ENCODE measurements at regions not wholly inside any gene's neighbourhood (a gene's known extent, or its start where the extent isn't known, plus 50 kb on each side); places are given as distances from the start of the nearest gene placed in this dataset.
"Not testable (repeated sequence)": the region's sequence is repeated elsewhere in the genome, so short reads cannot be mapped to it uniquely, and the experiment has no call there.

DNA sequence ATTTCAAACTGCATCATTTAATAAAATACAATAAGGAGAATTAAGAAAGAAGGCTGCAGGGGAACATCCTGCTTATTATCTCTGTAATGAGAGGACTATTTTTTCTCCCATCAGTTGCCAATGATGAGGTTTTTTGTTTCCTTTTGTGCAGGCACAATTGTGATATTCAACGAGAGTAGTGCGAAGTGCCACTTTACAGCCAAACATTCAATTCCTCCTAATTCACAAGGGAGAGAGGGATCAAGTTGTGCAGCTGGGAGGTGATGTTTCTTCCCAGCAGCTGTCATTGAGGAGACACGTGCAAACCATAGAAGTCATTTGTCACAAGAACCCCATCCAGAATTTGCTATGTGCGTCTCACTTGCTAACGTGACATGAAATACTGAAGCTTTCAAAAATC lies 81.6 kb upstream of the ICA1 start:
- Mint-ChIP-seq H3K36me3 (peaks cover 46% of the 10 kb centered on the region), H3K4me1 (peaks cover 3% of the 10 kb centered on the region; the same call in 1 of the 2 replicates), H3K27ac (no peak overlapping the region), H3K9me3 (peaks cover 31% of the 10 kb centered on the region), H3K4me3 (no peak overlapping the region), H3K27me3 (ENCODE audit: low read depth) (no peaks in the 10 kb centered on the region; the same call in 1 of the 2 replicates)
- no peak for TF ChIP-seq ZNF121 (CRISPR knock-in tag; IDR thresholded peaks at IDR 0.05)
- TF ChIP-seq CREM (CRISPR knock-in tag; IDR thresholded peaks at IDR 0.05), result no peak
- no peak for TF ChIP-seq ZNF219 (CRISPR knock-in tag; IDR thresholded peaks at IDR 0.05; ENCODE audit: borderline replicate concordance)
- no peak for TF ChIP-seq TP53 (CRISPR knock-in tag; IDR thresholded peaks at IDR 0.05)
- no peak for TF ChIP-seq NR2C2 (CRISPR knock-in tag; IDR thresholded peaks at IDR 0.05)
- no peak for TF ChIP-seq MYBL2 (CRISPR knock-in tag; IDR thresholded peaks at IDR 0.05)
- TF ChIP-seq, protein P1, sequence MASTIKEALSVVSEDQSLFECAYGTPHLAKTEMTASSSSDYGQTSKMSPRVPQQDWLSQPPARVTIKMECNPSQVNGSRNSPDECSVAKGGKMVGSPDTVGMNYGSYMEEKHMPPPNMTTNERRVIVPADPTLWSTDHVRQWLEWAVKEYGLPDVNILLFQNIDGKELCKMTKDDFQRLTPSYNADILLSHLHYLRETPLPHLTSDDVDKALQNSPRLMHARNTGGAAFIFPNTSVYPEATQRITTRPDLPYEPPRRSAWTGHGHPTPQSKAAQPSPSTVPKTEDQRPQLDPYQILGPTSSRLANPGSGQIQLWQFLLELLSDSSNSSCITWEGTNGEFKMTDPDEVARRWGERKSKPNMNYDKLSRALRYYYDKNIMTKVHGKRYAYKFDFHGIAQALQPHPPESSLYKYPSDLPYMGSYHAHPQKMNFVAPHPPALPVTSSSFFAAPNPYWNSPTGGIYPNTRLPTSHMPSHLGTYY (CRISPR knock-in tag; IDR thresholded peaks at IDR 0.05), result no peak
- TF ChIP-seq OVOL2 (CRISPR knock-in tag; IDR thresholded peaks at IDR 0.05; ENCODE audit: borderline replicate concordance), result no peak
- no peak for TF ChIP-seq NFATC4 (CRISPR knock-in tag; IDR thresholded peaks at IDR 0.05)
- no peak for TF ChIP-seq SOX15 (CRISPR knock-in tag; IDR thresholded peaks at IDR 0.05)
- ATAC-seq (no peak), DNase-seq (ENCODE audit: low spot score) (no peak)
- ChIA-PET POLR2A (no interaction called here), CTCF (no interaction called here)

DNA sequence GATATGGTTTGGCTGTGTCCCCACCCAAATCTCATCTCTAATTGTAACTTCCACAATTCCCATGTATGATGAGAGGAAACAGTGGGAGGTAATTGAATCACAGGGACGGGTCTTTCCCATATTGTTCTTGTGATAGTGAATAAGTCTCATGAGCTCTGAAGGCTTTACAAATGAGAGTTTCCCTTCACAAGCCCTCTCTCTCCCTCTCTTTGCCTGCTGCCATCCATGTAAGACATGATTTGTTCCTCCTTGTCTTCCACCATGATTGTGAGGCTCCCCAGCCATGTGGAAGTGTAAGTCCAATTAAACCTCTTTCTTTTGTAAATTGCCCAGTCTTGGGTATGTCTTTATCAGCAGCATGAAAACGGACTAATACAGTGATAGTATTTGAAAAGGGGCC lies 85.4 kb upstream of the ICA1 start:
- Mint-ChIP-seq H3K9me3 (peaks cover 42% of the 10 kb centered on the region), H3K36me3 (peaks cover 46% of the 10 kb centered on the region)
- H3K4me3 Mint-ChIP-seq; POLR2A ChIA-PET; H3K27ac Mint-ChIP-seq; CTCF ChIA-PET; ATAC-seq; H3K27me3 Mint-ChIP-seq (ENCODE audit: low read depth); H3K4me1 Mint-ChIP-seq; DNase-seq (ENCODE audit: low spot score): not testable (repeated sequence)

DNA sequence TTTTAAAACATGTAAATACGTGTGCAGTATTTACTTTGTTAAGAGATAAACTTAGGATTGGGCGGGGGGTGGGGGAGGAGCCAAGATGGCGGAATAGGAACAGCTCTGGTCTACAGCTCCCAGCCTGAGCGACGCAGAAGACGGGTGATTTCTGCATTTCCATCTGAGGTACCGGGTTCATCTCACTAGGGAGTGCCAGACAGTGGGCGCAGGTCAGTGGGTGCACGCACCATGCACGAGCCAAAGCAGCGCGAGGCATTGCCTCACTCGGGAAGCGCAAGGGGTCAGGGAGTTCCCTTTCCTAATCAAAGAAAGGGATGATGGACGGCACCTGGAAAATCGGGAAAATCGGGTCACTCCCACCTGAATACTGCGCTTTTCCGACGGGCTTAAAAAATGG lies 81.8 kb upstream of the NXPH1 start:
- peaks cover 29% of the 10 kb centered on the region for H3K4me1 Mint-ChIP-seq
- peak overlapping the region; percentile 29 for H3K4me3 Mint-ChIP-seq
- H3K27ac Mint-ChIP-seq; ATAC-seq; POLR2A ChIA-PET; DNase-seq (ENCODE audit: low spot score); H3K27me3 Mint-ChIP-seq (ENCODE audit: low read depth); CTCF ChIA-PET: not testable (repeated sequence)
- peaks cover 55% of the 10 kb centered on the region for H3K9me3 Mint-ChIP-seq
- peaks cover 55% of the 10 kb centered on the region for H3K36me3 Mint-ChIP-seq

- Mint-ChIP-seq H3K36me3 (peaks cover 56% of the 10 kb centered on the region), H3K9me3 (peaks cover 49% of the 10 kb centered on the region), H3K27me3 (ENCODE audit: low read depth) (no peaks in the 10 kb centered on the region), H3K4me1 (peaks cover 44% of the 10 kb centered on the region), H3K4me3 (no peak overlapping the region), H3K27ac (no peak overlapping the region)
- ChIA-PET CTCF (no interaction called here), POLR2A (no interaction called here)
- DNase-seq (ENCODE audit: low spot score), result no peak
- TF ChIP-seq CBFB (CRISPR knock-in tag; IDR thresholded peaks at IDR 0.05; ENCODE audit: low read depth), result no peak
- TF ChIP-seq, protein P2, sequence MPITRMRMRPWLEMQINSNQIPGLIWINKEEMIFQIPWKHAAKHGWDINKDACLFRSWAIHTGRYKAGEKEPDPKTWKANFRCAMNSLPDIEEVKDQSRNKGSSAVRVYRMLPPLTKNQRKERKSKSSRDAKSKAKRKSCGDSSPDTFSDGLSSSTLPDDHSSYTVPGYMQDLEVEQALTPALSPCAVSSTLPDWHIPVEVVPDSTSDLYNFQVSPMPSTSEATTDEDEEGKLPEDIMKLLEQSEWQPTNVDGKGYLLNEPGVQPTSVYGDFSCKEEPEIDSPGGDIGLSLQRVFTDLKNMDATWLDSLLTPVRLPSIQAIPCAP (CRISPR knock-in tag; IDR thresholded peaks at IDR 0.05), result no peak
- no peak for TF ChIP-seq TP53 (CRISPR knock-in tag; IDR thresholded peaks at IDR 0.05)
- no peak for ATAC-seq
Observed at GRCh38 chr7:8353991-8354390, 79.4 kb upstream of the NXPH1 start.

GRCh38 chr7:8354503-8354902 lies 78.9 kb upstream of the NXPH1 start:
- Mint-ChIP-seq H3K27ac (no peak overlapping the region), H3K27me3 (ENCODE audit: low read depth) (no peaks in the 10 kb centered on the region), H3K9me3 (peaks cover 52% of the 10 kb centered on the region), H3K4me1 (peaks cover 48% of the 10 kb centered on the region), H3K36me3 (peaks cover 60% of the 10 kb centered on the region), H3K4me3 (no peak overlapping the region)
- ChIA-PET CTCF (no interaction called here), POLR2A (no interaction called here)
- DNase-seq (ENCODE audit: low spot score), result no peak
- TF ChIP-seq ATF1 (CRISPR knock-in tag; IDR thresholded peaks at IDR 0.05), result no peak
- TF ChIP-seq NR1H2 (CRISPR knock-in tag; IDR thresholded peaks at IDR 0.05), result no peak
- TF ChIP-seq NR3C1 (CRISPR knock-in tag; conservative IDR thresholded peaks at IDR 0.05; ENCODE audit: low read depth), result no peak
- no peak for TF ChIP-seq ZNF532 (CRISPR knock-in tag; IDR thresholded peaks at IDR 0.05; ENCODE audit: borderline replicate concordance)
- no peak for TF ChIP-seq ZNF317 (CRISPR knock-in tag; IDR thresholded peaks at IDR 0.05; ENCODE audit: borderline replicate concordance, low read depth)
- TF ChIP-seq, protein P3, sequence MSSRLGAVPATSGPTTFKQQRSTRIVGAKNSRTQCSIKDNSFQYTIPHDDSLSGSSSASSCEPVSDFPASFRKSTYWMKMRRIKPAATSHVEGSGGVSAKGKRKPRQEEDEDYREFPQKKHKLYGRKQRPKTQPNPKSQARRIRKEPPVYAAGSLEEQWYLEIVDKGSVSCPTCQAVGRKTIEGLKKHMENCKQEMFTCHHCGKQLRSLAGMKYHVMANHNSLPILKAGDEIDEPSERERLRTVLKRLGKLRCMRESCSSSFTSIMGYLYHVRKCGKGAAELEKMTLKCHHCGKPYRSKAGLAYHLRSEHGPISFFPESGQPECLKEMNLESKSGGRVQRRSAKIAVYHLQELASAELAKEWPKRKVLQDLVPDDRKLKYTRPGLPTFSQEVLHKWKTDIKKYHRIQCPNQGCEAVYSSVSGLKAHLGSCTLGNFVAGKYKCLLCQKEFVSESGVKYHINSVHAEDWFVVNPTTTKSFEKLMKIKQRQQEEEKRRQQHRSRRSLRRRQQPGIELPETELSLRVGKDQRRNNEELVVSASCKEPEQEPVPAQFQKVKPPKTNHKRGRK (CRISPR knock-in tag; IDR thresholded peaks at IDR 0.05; ENCODE audit: borderline replicate concordance), result no peak
- TF ChIP-seq GRHL2 (CRISPR knock-in tag; IDR thresholded peaks at IDR 0.05; ENCODE audit: insufficient replicate concordance, severe bottlenecking), result no peak
- ATAC-seq, result no peak

All from WTC11 (cell line).